GM12872 (cell line): ENCODE measurements at regions not wholly inside any gene's neighbourhood (a gene's known extent, or its start where the extent isn't known, plus 50 kb on each side); places are given as distances from the start of the nearest gene placed in this dataset.

ENCODE experiments used
- TF ChIP-seq, protein P1 (sequence below): IDR thresholded peaks from 3 replicates; pipeline ENCODE4 v1.5.1; 2011; ENCODE audit warnings: low read depth, mild to moderate bottlenecking, low read length, moderate library complexity; ENCODE audit not compliant: insufficient read depth

DNA sequence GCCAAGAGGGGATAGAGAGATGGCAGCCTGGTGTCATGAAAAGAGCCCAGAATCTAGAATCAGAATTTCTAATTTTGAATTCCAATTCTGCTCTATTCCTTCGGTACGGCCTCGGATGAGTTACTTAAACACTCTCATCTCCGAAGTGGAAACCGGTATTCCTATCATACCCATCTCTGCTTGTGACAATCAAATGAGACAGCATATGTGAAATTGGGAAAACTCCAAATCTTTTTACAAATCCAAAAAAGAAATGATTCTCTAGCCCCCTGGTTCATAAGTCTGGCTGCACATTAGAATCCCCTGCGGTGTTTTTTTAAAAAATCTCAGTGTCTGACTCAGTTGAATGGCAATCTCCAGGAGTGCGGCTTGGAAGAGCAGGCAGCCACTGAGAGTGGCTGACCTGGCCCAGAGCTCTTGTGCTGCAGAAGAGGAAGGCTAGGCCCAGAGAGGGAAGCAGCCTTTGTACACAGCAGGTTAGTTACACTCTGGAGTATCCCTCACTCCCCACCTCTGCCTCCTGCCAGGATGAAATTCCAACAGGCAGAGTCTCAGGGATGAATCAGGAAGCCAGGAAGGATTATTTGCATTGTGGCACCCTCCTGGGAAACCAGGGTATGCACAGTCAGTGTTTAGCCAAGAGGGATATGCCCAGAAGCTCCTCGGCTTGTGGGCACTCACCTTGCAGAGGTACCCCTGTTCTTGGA is 93.6 kb upstream of the ISX start:
- TF ChIP-seq, protein P1, sequence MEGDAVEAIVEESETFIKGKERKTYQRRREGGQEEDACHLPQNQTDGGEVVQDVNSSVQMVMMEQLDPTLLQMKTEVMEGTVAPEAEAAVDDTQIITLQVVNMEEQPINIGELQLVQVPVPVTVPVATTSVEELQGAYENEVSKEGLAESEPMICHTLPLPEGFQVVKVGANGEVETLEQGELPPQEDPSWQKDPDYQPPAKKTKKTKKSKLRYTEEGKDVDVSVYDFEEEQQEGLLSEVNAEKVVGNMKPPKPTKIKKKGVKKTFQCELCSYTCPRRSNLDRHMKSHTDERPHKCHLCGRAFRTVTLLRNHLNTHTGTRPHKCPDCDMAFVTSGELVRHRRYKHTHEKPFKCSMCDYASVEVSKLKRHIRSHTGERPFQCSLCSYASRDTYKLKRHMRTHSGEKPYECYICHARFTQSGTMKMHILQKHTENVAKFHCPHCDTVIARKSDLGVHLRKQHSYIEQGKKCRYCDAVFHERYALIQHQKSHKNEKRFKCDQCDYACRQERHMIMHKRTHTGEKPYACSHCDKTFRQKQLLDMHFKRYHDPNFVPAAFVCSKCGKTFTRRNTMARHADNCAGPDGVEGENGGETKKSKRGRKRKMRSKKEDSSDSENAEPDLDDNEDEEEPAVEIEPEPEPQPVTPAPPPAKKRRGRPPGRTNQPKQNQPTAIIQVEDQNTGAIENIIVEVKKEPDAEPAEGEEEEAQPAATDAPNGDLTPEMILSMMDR, result no peak

DNA sequence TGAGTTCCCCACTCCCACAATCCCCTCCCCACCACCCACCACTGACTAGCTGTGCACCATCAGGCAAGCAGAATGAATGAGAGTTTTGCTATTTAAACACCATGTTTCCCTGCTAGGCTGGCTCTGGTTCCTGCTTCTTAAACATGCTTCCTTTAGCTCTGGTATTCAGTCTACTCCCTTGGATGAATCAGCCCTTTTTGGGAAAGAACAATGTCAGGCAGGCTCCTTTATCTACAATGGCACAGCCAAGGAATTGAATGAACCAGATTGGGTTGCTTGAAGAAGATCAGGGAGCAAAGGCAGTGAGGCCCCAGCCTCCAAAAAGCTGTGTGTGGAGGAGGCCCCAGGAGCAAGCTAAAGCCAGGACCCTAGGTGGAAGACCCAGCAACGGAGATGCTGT is 92.9 kb upstream of the ISX start:
- TF ChIP-seq, protein P1, result no peak

DNA sequence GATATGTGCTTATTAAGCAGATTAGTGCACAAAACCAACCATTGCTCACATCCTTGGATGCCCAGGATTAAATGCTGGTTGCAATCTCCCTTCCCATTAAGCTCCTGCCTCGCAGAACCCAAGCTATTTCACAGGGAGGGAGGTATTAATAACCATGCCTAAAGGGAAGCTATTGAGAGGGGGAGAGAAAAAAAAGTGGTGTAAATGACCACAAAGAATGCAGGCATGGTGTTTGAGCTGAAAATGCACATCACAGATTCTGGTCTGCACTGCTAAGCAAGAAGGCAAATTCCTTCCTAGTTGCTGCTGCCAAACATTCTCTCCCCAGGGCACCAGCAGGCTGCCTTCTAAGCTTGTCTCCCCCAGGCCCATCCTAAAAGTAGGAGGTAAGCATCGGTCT is 92.0 kb upstream of the ISX start:
- TF ChIP-seq, protein P1, result no peak

DNA sequence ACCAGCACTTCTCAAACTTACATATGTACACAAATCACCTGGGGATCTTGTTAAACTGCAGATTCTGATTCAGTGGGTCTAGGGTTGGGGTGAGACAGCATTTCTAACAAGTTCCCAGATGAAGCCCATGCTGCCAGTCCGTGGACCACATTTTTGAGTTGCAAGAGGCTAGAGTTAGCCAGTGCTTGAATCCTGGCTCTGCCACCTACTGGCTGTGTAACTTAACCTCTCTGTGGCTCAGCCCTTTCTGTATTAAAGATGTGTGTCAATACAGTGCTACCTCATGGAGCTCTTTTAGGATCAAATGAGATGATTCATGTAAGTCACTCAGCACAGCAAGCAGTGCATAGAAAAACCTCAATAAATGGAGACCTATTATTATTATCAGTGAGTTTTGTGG is 90.2 kb upstream of the ISX start:
- TF ChIP-seq, protein P1, result peak; percentile 25; the same call in 1 of the 3 replicates

DNA sequence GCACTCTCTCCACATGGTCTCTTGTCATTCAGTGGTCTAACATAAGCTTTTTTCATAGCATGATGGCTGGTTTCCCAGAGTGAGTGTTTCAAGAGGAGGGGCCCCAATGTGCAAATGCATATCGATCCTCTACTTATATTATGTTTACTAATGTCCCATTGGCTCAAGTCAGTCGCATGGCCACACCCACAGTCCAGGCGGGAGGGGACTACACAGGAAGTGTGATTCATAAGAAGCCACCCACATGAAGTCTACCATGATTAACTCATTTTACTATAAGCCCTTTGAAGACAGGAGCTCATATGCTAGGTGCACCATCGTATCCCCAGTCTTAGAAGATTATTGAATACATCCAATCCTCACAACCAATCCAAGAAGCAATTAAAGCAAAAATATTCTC is 89.5 kb upstream of the ISX start:
- TF ChIP-seq, protein P1, result no peak

DNA sequence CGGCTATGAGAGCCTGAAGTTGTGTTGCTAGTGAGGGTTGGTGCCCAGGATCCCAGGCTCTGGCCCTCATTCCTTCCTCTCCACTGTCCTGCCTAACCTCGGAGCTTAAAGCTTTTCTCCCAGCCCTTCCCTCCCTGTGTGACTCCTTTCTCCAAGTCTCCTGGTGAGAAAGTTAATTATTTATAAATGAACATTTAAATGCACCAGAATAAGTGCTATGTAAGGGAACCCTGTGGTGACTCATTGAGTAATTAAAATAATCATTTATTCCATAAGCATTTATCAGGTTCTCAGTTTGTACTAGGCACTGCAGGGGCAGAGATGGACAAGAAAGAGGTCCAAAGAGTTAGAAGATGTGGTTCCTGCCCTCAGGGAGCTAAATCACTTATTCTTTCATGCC is 89.1 kb upstream of the ISX start:
- TF ChIP-seq, protein P1, result no peak

DNA sequence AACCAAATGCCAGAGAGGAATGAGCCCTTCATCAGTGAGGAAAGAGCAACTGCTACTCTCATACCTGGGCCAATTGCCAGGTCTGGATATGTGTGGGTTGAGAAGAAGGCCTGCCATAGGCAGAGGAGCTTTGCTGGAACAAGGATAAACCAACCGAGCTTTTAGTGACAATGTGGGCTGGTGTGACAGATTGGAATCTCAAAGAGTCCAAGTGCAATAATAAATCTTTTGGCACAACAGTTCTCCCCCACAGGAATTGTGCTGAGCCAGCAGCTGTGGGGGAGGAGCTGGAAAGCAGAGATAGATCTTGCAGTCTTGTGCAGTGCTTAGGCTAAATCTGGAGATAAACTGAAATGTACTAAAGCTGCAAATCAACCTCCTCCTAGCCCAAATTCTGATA is 79.4 kb upstream of the ISX start:
- TF ChIP-seq, protein P1, result no peak
